Iris pigment epithelial cell (primary cell): ENCODE measurements at regions not wholly inside any gene's neighbourhood (a gene's known extent, or its start where the extent isn't known, plus 50 kb on each side); places are given as distances from the start of the nearest gene placed in this dataset.

Experiments
- DNase-seq: peaks from one replicate; pipeline ENCODE4 v3.0.0-alpha.2; 2011; ENCODE audit warnings: low read depth

GRCh38 chr13:59547950-59548349, 615.8 kb downstream of the DIAPH3 start:
- DNase-seq, result no peak

GRCh38 chr13:59562924-59563323, 600.8 kb downstream of the DIAPH3 start:
- DNase-seq, result peak; percentile 8

- no peak for DNase-seq
Measured at GRCh38 chr13:59566561-59566960, 597.2 kb downstream of the DIAPH3 start.

GRCh38 chr13:59568306-59568705, 595.4 kb downstream of the DIAPH3 start:
- DNase-seq, result no peak

GRCh38 chr13:59570204-59570603, 593.5 kb downstream of the DIAPH3 start:
- DNase-seq, result no peak

- DNase-seq, result no peak
Measured at GRCh38 chr13:59584101-59584500, 579.6 kb downstream of the DIAPH3 start.

- DNase-seq, result no peak
Measured at GRCh38 chr13:59584761-59585670, 578.7 kb downstream of the DIAPH3 start.

- no peak for DNase-seq
Measured at GRCh38 chr13:59587030-59587429, 576.7 kb downstream of the DIAPH3 start.

- DNase-seq, result no peak
Measured at GRCh38 chr13:59587971-59588716, 575.6 kb downstream of the DIAPH3 start.

GRCh38 chr13:59588717-59589067, 575.0 kb downstream of the DIAPH3 start:
- no peak for DNase-seq

- no peak for DNase-seq
Measured at GRCh38 chr13:59601993-59602392, 561.7 kb downstream of the DIAPH3 start.

- DNase-seq, result no peak
Measured at GRCh38 chr13:59603646-59604045, 560.1 kb downstream of the DIAPH3 start.

GRCh38 chr13:59607172-59607571, 556.6 kb downstream of the DIAPH3 start:
- no peak for DNase-seq

- no peak for DNase-seq
Measured at GRCh38 chr13:59607780-59608233, 555.9 kb downstream of the DIAPH3 start.

GRCh38 chr13:59609421-59609820, 554.3 kb downstream of the DIAPH3 start:
- no peak for DNase-seq
